ENCODE measurements at regions not wholly inside any gene's neighbourhood (a gene's known extent, or its start where the extent isn't known, plus 50 kb on each side); places are given as distances from the start of the nearest gene placed in this dataset.

GRCh38 chr3:163927521-163927920 lies 1150.8 kb downstream of the SI start:
- Histone ChIP-seq H3K9me3 (no peaks in the 10 kb centered on the region), H3K36me3 (no peaks in the 10 kb centered on the region), H3K27ac (no peak overlapping the region), H3K4me3 (replicated peaks in 1 of 3) (no peak overlapping the region), H3K4me1 (no peaks in the 10 kb centered on the region), H3K27me3 (no peaks in the 10 kb centered on the region)
- 65 to 70% methylated on average over 1 of the region's 1 CpG for WGBS, 2 donors
- TF ChIP-seq POLR2A (IDR thresholded peaks at IDR 0.05): no peak
- TF ChIP-seq, protein P1, sequence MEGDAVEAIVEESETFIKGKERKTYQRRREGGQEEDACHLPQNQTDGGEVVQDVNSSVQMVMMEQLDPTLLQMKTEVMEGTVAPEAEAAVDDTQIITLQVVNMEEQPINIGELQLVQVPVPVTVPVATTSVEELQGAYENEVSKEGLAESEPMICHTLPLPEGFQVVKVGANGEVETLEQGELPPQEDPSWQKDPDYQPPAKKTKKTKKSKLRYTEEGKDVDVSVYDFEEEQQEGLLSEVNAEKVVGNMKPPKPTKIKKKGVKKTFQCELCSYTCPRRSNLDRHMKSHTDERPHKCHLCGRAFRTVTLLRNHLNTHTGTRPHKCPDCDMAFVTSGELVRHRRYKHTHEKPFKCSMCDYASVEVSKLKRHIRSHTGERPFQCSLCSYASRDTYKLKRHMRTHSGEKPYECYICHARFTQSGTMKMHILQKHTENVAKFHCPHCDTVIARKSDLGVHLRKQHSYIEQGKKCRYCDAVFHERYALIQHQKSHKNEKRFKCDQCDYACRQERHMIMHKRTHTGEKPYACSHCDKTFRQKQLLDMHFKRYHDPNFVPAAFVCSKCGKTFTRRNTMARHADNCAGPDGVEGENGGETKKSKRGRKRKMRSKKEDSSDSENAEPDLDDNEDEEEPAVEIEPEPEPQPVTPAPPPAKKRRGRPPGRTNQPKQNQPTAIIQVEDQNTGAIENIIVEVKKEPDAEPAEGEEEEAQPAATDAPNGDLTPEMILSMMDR (IDR thresholded peaks at IDR 0.05): no peak
- DNase-seq: no peak
- intact Hi-C loops (cut with DNase I): no loop called here

DNA sequence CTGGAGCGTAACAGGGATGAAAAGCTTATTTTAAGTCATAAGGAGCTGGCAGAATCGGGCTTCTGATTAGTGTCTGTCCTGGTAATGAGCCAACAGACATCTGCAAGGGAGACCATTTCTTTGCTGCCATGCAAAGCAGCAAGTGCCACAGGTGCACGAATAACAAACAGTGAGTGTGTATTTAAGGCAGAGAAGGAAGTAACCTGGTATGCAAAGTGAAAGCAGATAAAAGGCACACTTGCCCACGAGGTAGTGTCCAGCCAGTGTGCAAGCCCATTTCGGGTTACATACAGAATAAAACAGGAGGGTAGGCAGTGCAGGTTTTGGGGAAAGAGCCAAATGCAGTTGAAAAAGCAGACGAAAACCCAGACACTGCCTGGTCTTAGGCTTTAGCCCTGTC lies 1153.7 kb downstream of the SI start:
- Histone ChIP-seq H3K27me3 (no peaks in the 10 kb centered on the region), H3K36me3 (no peaks in the 10 kb centered on the region), H3K4me3 (replicated peaks in 1 of 3) (no peak overlapping the region), H3K4me1 (no peaks in the 10 kb centered on the region), H3K27ac (no peak overlapping the region), H3K9me3 (no peaks in the 10 kb centered on the region)
- no peak for DNase-seq
- TF ChIP-seq, protein P1 (IDR thresholded peaks at IDR 0.05): no peak
- TF ChIP-seq POLR2A (IDR thresholded peaks at IDR 0.05): no peak
- intact Hi-C loops (cut with DNase I): no loop called here
- WGBS, 2 donors: 47% methylated on average over 6 of the region's 6 CpGs

GRCh38 chr3:163919154-163919553 lies 1159.1 kb downstream of the SI start:
- no peaks in the 10 kb centered on the region for H3K36me3 ChIP-seq
- WGBS, 2 donors: 88 to 100% methylated on average over 1 of the region's 1 CpG
- no peak overlapping the region for H3K27ac ChIP-seq
- no peaks in the 10 kb centered on the region for H3K9me3 ChIP-seq
- no peaks in the 10 kb centered on the region for H3K27me3 ChIP-seq
- TF ChIP-seq, protein P1 (IDR thresholded peaks at IDR 0.05): no peak
- TF ChIP-seq POLR2A (IDR thresholded peaks at IDR 0.05): no peak
- H3K4me1 ChIP-seq: no peaks in the 10 kb centered on the region
- H3K4me3 ChIP-seq (replicated peaks in 1 of 3): no peak overlapping the region
- DNase-seq: no peak
- intact Hi-C loops (cut with DNase I): no loop called here

- no peak overlapping the region for H3K4me3 ChIP-seq (replicated peaks in 1 of 3)
- intact Hi-C loops (cut with DNase I): no loop called here
- no peaks in the 10 kb centered on the region for H3K9me3 ChIP-seq
- no peaks in the 10 kb centered on the region for H3K4me1 ChIP-seq
- H3K27me3 ChIP-seq: no peaks in the 10 kb centered on the region
- no peak for DNase-seq
- TF ChIP-seq, protein P1 (IDR thresholded peaks at IDR 0.05): peak in 2 of 6 experiments; percentile 28 to 31
- no peak for TF ChIP-seq POLR2A (IDR thresholded peaks at IDR 0.05)
- WGBS, 2 donors: 78 to 93% methylated on average over 4 of the region's 4 CpGs
- no peaks in the 10 kb centered on the region for H3K36me3 ChIP-seq
- no peak overlapping the region for H3K27ac ChIP-seq
Measured at GRCh38 chr3:163916596-163917560, 1161.4 kb downstream of the SI start.

DNA sequence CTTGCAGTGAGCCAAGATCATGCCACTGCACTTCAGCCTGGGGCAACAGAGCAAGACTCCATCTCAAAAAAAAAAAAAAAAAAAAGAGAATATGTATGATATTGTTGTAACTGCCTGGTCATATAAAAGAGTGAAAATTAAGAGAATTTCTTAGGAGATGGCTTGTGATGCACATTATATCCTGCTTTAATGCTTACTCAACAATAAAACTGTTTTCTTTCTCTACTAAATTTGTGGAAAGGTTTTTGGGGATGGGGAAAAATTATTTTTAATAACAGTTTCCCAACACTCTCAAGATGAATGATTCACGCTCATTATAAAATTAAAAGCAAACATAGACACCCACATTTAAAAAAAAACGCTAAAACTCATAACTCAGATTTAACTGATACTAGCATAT lies 1163.0 kb downstream of the SI start:
- WGBS, 2 donors: 92 to 97% methylated on average over 2 of the region's 2 CpGs

More for the DNA sequence above, 1163.0 kb downstream of the SI start:
- TF ChIP-seq, protein P1 (IDR thresholded peaks at IDR 0.05): no peak
- TF ChIP-seq POLR2A (IDR thresholded peaks at IDR 0.05): no peak
- Histone ChIP-seq H3K27ac (no peak overlapping the region), H3K36me3 (no peaks in the 10 kb centered on the region), H3K4me3 (replicated peaks in 1 of 3) (no peak overlapping the region), H3K9me3 (no peaks in the 10 kb centered on the region), H3K4me1 (no peaks in the 10 kb centered on the region), H3K27me3 (no peaks in the 10 kb centered on the region)
- DNase-seq: no peak
- intact Hi-C loops (cut with DNase I): no loop called here
